GM21423 (cell line): ENCODE measurements at regions not wholly inside any gene's neighbourhood (a gene's known extent, or its start where the extent isn't known, plus 50 kb on each side); places are given as distances from the start of the nearest gene placed in this dataset.

ENCODE experiments used
- ATAC-seq: cut with Tn5 transposase; IDR thresholded peaks from one replicate; pipeline ENCODE4 v1.9.1; 2021; ENCODE audit warnings: mild to moderate bottlenecking, moderate library complexity; ENCODE audit not compliant: unreplicated experiment

GRCh38 chr13:29908416-29909080, 58.1 kb upstream of the UBL3 start:
- no peak for ATAC-seq

DNA sequence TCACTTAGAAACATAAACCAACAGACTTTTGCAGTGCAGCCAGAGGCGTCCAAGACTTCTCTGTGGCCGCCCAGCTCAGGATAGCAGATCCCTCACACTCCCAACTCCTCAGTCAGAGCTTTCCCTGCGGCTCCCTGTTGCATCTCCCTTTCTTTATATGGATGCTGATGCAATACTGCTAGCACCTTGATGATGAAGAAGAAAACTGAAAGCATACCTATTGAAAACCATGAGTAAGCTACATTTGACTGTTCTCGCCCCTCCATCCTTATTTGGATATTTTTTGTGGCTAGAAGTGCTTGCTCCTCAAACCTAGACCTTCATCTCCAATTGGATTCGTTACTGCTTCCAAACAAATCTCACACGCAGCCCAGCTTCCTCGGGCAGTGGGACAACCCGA, 57.3 kb upstream of the UBL3 start:
- no peak for ATAC-seq

GRCh38 chr13:29906432-29907011, 56.1 kb upstream of the UBL3 start:
- ATAC-seq = no peak

- ATAC-seq = no peak
These were observed 55.4 kb upstream of the UBL3 start for GRCh38 chr13:29905845-29906244.

GRCh38 chr13:29903996-29904395, 53.6 kb upstream of the UBL3 start:
- no peak for ATAC-seq

- ATAC-seq = no peak
These were observed 53.1 kb upstream of the UBL3 start for GRCh38 chr13:29903543-29903942.

GRCh38 chr13:29902632-29903305, 52.4 kb upstream of the UBL3 start:
- no peak for ATAC-seq

GRCh38 chr13:29901710-29902631, 51.6 kb upstream of the UBL3 start:
- ATAC-seq = no peak
